Activated T-cell treated with anti-CD3 and anti-CD28 coated beads, Interleukin-2, amount 50 U/mL, for 72 hours (primary cell): ENCODE measurements at regions not wholly inside any gene's neighbourhood (a gene's known extent, or its start where the extent isn't known, plus 50 kb on each side); places are given as distances from the start of the nearest gene placed in this dataset.

Experiments used
- ATAC-seq, 2 donors: fragments of 150-1000 bp; cut with Tn5 transposase; replicated peaks in 1 of 2; 2 replicates each; pipeline ENCODE4 v1.10.0; 2021; ENCODE audit warnings: moderate library complexity in 2 of 2, mild to moderate bottlenecking in 1 of 2
- DNase-seq, 2 donors: peaks; one replicate each; pipeline ENCODE4 v3.0.0; 2021 to 2022; ENCODE audit warnings: mixed read lengths in 1 of 2
- H3K27ac Mint-ChIP-seq: one replicate; pipeline ENCODE4 v1.8.0; 2022; ENCODE audit warnings: mild to moderate bottlenecking, moderate library complexity, mixed read lengths
- H3K27me3 Mint-ChIP-seq: one replicate; pipeline ENCODE4 v1.8.0; 2022; ENCODE audit warnings: low read depth, mixed read lengths
- H3K36me3 Mint-ChIP-seq, 2 donors: one replicate each; pipeline ENCODE4 v1.8.0; 2022; ENCODE audit warnings: mixed read lengths in 2 of 2, mild to moderate bottlenecking in 1 of 2; ENCODE audit not compliant: insufficient read depth in 2 of 2
- H3K4me1 Mint-ChIP-seq: one replicate; pipeline ENCODE4 v1.8.0; 2022; ENCODE audit warnings: low read depth, mixed read lengths
- H3K4me3 Mint-ChIP-seq, 2 donors: one replicate each; pipeline ENCODE4 v1.8.0; 2022; ENCODE audit warnings: mild to moderate bottlenecking in 2 of 2, mixed read lengths in 2 of 2, moderate library complexity in 2 of 2
- H3K9me3 Mint-ChIP-seq, 2 donors: one replicate each; pipeline ENCODE4 v1.8.0; 2022; ENCODE audit warnings: mixed read lengths in 2 of 2

DNA sequence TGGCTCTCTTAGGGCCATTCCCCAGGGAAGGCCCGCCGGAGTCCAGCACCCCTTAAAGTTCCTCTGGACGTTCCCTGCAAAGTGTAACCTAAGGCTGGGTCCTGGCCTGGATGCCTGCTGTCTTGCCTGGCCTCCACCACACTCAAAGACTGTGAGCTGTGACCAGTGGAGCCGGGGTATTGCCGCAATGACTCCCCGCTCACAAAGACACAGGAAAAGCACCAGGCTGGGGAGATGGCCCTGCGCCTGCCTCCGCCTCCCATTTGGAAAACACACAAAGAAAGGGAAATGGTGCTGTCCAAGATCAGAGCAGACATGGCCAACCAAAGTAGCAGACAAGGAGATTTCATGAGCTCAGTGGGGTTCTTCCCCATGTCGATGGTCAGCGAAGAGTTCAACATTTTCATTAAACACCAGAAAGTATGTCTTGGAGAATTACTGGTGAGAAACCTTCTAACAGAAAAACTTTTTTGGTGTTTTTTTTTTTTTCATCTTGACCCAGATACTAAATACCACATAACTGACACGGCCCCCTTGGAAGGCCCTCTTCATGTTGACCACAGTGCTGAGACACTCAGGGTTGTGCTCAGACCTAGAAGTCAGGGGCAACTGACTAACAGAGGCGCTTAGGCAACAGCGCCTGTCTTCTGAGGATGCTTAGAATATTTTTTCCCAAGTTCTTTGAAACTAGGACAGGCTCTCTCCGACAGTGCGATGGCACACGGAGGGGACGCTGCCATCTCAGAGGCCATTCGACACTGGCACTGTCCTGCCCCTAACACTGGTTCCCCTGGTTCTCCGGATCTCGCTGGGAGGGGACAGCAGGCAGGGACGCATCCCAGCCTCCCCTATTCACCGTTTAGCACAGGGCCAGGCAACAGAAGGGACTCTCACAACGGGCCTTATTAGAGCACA is 226.4 kb upstream of the ID2 start:
- Mint-ChIP-seq H3K36me3 (peaks cover 0 to 3% of the 10 kb centered on the region in 2 donors), H3K27me3 (peaks cover 28% of the 10 kb centered on the region), H3K4me3 (peak overlapping the region; percentile 75 to 81), H3K9me3 (no peaks in the 10 kb centered on the region), H3K27ac (peak overlapping the region; percentile 15), H3K4me1 (peaks cover 48% of the 10 kb centered on the region)
- ATAC-seq: peak; percentile 31 to 56
- no peak for DNase-seq

DNA sequence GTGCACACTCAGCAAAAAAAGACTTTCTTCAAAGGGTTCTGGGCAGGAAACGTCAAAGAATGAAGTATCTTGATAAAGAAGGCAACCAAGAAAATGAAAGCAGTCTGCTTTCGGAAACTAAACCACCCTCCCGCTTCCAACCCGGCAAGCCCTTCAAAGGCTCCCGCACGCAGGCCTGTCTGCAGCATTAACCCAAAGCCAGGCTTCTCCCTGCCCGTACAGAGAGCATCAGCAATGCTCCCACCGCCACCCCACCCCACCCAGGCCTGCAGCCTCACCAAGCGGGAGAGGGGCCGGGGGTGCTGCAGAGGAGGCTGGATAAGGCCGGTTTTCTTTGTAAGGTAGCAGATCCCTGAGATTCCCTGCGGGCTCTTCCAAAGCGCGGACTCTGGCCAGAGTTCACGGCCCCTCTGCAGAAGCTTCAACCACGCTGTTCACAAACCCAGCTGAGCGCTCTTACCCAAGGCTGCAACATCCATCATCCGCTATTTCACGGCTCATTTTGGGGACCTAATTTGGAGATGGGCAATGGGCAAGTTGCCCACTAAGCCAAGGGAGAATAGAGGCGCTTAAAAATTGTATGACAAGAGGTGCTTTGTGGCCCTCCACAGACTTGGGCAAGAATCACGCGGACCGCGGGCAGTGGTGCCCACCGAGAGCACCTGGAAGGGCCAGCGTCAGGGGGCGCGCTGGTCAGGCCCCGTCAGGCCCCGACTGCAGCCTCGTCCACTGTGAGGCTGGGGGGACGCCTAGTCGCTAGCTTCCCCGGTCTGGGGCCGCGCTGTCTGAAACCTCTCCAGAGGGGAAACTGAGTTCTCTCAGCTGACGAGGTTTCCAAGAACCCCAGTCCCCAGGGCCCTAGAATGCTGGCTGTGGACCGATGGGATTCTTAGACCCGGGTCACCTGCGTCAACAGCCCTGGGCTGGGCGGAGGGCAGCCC is 225.4 kb upstream of the ID2 start:
- peak; percentile 50 to 56 for DNase-seq
- Mint-ChIP-seq H3K9me3 (no peaks in the 10 kb centered on the region), H3K4me1 (peaks cover 54% of the 10 kb centered on the region), H3K27me3 (peaks cover 33% of the 10 kb centered on the region), H3K27ac (peak overlapping the region; percentile 15), H3K4me3 (peak overlapping the region; percentile 75 to 81), H3K36me3 (peaks cover 0 to 1% of the 10 kb centered on the region in 2 donors)
- ATAC-seq: peak; percentile 61 to 70

DNA sequence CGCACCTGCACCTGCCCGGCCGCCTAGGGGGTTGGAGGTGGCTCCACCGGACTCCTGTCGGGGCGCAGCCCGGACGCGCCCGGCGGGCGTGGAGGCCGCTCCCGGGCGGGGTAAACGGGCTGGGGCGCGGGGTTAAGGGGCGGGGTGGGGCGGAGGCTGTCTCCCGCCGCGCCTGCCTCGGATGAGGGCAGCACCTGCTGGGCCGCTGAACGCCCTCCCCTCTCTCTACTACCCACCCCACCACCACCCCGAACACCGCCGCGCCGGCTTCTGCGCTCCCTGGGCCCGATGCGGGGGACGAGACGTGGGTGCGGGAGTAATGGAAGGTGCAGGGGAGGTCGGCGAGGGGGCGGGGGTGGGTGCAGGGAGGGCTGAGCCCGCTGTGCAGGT is 224.8 kb upstream of the ID2 start:
- Mint-ChIP-seq H3K36me3 (no peaks in the 10 kb centered on the region), H3K4me1 (peaks cover 54% of the 10 kb centered on the region), H3K27ac (no peak overlapping the region), H3K9me3 (no peaks in the 10 kb centered on the region), H3K4me3 (peak overlapping the region; percentile 72 to 75), H3K27me3 (peaks cover 29% of the 10 kb centered on the region)
- DNase-seq (peak; percentile 26 to 39), ATAC-seq (peak; percentile 64 to 74)

DNA sequence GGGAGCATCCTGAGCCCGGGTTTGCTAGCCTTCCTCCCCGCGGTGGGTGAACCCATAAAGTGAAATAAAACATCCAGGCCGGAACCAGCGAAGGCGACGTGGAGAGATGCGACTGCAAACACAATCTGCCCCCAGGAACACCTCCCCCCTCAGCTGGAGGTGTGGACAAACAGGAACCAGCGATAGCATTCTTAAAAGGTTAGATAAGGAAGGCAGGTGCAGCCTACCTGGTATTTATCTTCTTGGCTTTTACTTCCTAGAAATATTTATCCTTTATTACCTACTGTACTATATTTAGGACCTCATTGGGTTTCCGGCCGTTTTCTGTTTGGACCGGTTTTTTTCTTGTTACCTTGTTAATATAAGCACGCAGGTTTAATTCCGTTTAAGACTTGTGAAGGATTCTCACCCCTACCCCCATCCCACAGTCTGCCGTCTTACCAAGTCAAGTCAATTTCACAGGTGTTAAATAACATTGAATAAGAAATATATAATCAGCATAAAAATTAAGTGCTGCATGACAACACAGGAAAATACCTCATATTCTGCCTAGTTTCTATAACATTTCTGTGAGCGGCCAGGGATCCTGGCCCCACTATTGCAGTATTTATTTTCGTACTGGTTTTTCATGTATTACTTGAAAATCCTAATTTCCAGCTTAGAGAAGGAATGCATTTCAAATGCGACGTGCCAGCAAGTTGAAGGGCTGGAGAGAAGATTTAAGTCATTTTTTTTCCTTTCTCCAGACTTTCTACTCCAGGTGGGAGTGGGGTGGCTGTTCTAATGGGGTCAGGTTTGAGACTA is 224.0 kb upstream of the ID2 start:
- Mint-ChIP-seq H3K4me1 (peaks cover 51% of the 10 kb centered on the region), H3K9me3 (no peaks in the 10 kb centered on the region), H3K4me3 (peak overlapping the region; percentile 72 to 75), H3K27ac (peak overlapping the region; percentile 51), H3K27me3 (peaks cover 35% of the 10 kb centered on the region), H3K36me3 (no peaks in the 10 kb centered on the region)
- ATAC-seq (no peak), DNase-seq (no peak)

DNA sequence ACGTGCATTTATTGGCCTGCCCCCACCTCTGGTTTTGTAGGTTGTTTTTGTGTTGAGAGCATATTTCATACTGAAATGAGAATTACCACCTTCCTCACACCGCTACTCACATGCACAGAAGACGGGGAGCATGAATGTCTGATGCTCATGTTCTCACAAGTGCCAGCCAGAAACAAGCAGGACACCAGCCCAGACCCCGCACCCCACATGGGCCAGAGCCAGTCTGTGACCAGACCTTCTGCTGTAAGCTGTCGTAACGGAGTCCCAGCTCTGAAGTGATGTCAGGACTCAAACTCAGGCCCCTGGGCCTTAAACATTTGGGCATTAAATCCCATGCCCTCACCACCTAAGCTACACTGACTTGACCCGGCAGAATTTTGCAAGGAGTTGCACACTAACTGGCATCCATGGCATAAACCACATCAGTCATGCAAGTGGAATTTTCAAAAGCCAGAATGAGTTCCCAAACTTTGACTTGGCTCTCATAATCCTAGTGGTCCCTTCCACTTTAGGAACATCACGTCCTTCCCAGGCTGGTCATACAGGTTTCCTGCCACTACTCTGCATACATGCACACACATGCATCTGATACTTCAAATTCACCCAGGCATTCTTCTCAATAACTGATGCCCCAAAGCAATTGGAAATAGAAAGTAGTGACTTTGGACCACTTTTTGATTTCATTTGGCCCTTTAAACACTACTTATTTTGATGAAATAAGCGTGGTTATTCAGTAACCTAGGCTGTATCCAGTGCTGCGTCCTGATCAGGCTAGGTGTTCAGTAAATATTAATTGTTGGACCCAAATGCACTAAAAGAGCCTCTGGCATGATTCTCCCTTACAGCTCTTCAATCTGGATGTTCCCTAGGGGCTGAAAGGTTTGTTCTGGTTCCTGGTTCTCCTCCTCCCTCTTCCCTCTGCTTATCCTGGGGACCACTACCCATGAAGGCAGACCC is 223.1 kb upstream of the ID2 start:
- Mint-ChIP-seq H3K4me3 (no peak overlapping the region), H3K4me1 (peaks cover 42% of the 10 kb centered on the region)

DNA sequence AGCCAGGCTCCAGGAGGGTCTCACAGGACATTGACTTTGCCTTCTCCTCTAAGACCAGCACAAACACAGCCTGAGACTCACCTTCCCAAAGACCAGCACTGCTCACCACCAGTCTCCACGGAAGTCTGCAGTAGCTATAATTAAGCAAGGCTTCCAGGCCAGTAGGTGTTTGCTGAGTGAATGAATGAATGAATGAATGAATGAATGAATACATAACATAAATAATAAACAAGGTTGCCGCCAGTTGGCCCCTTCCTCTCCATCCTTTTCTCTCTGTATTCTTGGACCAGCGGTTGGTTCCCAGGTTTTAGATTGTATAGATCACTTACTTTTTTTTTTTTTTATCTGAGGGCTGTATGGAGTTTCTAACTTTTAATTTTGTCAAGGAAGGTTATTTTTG is 222.4 kb upstream of the ID2 start:
- Mint-ChIP-seq H3K4me3 (no peak overlapping the region), H3K4me1 (peaks cover 37% of the 10 kb centered on the region), H3K9me3 (no peaks in the 10 kb centered on the region), H3K27me3 (peaks cover 38% of the 10 kb centered on the region), H3K27ac (no peak overlapping the region), H3K36me3 (no peaks in the 10 kb centered on the region)
- ATAC-seq (no peak), DNase-seq (no peak)

More for the DNA sequence above, 223.1 kb upstream of the ID2 start:
- no peaks in the 10 kb centered on the region for H3K9me3 Mint-ChIP-seq
- H3K27ac Mint-ChIP-seq: no peak overlapping the region
- no peaks in the 10 kb centered on the region for H3K36me3 Mint-ChIP-seq
- ATAC-seq (no peak), DNase-seq (no peak)
- peaks cover 38% of the 10 kb centered on the region for H3K27me3 Mint-ChIP-seq

DNA sequence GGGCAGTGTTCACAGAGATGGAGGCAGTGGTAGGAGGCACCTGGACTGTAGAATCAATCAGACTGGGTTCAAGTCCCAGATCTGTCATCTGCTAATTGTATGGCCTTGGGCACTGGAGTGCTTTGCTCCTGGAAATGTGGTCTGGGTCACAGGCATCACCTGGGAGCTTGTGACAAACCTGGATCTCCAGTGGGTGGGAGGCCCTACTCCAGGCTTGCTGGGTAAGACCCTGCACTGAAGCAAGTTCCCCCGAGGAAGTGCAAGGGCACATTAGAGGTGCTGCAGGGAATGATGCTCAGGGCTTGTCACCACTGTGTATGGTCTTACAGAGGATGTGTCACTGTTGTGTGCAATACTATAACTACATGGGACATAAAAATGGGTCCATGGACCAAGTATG is 220.5 kb upstream of the ID2 start:
- DNase-seq (no peak), ATAC-seq (no peak)
- Mint-ChIP-seq H3K27me3 (peaks cover 38% of the 10 kb centered on the region), H3K36me3 (no peaks in the 10 kb centered on the region), H3K9me3 (no peaks in the 10 kb centered on the region), H3K27ac (no peak overlapping the region), H3K4me3 (no peak overlapping the region), H3K4me1 (peaks cover 18% of the 10 kb centered on the region)

DNA sequence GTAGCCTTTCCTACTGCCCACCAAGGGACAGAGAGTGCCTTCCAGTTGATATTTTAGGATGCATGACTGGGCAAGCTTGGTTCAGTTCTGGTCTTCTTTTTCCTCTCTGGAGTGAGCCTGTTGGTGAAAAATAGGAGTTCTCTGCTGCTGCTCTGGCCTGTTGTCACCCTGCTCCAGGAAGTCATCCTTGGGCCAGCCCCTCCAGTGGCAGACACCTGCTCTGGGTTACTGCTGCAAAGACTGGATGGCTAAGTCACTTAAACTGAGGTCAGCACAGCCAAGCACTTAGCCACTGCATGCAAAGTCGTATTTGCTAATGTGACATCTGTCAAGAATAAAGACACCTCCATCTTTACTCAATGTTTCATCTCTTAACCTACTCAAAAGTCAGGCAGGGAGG is 219.6 kb upstream of the ID2 start:
- H3K27ac Mint-ChIP-seq: no peak overlapping the region
- peaks cover 15% of the 10 kb centered on the region for H3K4me1 Mint-ChIP-seq
- ATAC-seq: no peak
- H3K36me3 Mint-ChIP-seq: no peaks in the 10 kb centered on the region
- no peaks in the 10 kb centered on the region for H3K9me3 Mint-ChIP-seq
- no peak for DNase-seq
- H3K27me3 Mint-ChIP-seq: peaks cover 38% of the 10 kb centered on the region
- H3K4me3 Mint-ChIP-seq: no peak overlapping the region

DNA sequence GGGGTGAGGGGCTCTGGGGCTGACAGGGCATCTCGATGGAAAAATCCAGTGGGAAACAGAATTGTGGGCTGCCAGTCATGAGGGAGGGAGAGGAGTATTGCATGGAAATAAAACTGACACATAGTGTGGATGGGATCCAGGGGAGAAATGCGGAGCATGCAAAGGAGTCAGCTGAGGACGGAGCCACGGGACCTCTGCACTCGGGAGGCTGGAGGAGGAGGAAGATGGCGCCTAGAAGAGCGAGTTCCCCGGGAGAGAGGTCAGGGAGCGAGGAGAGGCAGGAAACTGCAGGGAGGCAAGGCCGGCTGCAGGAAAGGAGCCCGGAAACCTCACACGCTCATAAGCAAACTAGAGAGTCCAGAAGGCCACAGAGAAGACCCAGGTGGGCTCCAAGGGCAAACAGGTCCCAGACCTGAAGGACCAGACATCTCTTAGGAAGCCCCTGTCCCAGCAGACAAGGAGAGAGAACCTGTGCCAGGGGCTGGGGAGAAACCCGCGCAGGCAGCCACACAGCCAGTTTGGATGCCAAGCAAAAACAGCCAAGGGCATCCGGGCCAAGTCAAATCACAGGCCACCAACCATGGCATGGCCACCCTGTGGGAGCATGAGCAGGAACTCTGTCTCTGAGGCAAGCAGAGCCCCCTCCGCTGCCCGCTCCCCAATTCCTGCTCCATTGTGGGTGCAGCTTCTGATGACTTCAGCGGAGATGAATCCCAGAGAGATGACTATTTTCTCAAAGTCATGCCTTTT is 218.8 kb upstream of the ID2 start:
- Mint-ChIP-seq H3K27ac (no peak overlapping the region), H3K36me3 (peaks cover 0 to 3% of the 10 kb centered on the region in 2 donors), H3K9me3 (no peaks in the 10 kb centered on the region)

DNA sequence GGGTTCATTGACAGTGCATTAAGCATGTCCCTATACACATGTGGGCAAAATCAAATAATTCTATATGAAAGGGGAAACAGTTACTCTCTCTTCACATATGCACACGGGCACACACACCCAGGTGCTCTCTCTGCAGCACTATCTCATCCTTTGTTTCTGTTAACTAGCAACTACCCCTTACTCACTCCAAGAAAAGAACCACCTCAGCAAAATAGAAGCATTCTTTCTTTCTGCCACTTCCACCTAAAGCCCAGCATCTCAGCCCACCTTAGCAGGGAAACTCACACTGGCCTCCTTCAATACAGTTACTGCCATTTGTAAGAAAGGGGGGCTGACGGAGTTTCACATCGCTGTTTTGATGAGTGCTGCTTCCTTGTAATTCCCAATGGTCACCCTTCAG is 216.3 kb upstream of the ID2 start:
- peaks cover 0 to 2% of the 10 kb centered on the region in 2 donors for H3K9me3 Mint-ChIP-seq
- ATAC-seq (no peak), DNase-seq (no peak)
- no peak overlapping the region for H3K27ac Mint-ChIP-seq
- H3K36me3 Mint-ChIP-seq: peaks cover 0 to 7% of the 10 kb centered on the region in 2 donors
- H3K27me3 Mint-ChIP-seq: peaks cover 15% of the 10 kb centered on the region
- no peak overlapping the region for H3K4me3 Mint-ChIP-seq
- peaks cover 18% of the 10 kb centered on the region for H3K4me1 Mint-ChIP-seq

More for the DNA sequence above, 218.8 kb upstream of the ID2 start:
- DNase-seq: no peak
- no peak for ATAC-seq
- Mint-ChIP-seq H3K4me3 (no peak overlapping the region), H3K4me1 (peaks cover 12% of the 10 kb centered on the region), H3K27me3 (peaks cover 38% of the 10 kb centered on the region)

DNA sequence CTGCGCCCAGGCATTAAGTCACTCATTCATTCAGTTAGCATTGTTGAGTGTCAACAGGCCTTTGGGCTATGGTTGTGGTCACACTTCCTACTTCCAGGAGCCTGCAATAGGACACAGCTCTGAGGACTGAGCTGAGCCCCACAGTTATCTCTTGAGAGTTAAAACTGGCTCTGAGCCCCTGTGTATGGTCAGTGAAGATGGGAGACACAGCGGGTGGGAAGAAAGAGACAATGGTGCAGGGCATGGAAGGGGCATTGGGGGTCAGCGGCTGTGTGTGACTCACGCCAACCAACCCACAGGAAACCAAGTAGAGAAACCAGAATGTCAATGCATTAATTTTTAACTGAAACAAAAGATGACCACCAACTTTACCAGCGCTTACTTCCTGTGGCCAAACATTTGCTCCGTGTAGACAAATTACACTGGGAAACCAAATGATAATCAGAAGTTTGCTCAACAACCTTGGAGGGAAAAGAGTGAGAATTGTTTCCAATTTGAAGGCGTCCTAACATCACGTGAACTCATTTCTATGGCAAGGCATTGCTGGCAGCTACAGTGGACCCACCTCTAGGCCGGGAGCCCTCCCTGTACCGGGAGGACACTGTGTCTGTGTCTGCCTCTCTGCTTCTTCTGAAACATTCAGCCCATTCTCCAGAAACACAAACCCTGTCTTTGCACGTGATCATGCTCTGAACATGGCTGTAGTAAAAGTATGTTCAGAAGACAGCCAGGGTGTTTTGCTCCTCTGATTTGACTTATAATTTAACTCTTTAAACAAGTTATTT is 212.0 kb upstream of the ID2 start:
- Mint-ChIP-seq H3K9me3 (peaks cover 0 to 4% of the 10 kb centered on the region in 2 donors), H3K27ac (no peak overlapping the region), H3K4me1 (peaks cover 49% of the 10 kb centered on the region), H3K36me3 (peaks cover 0 to 7% of the 10 kb centered on the region in 2 donors), H3K4me3 (no peak overlapping the region), H3K27me3 (no peaks in the 10 kb centered on the region)
- DNase-seq (no peak), ATAC-seq (no peak)
